ENCODE measurements at regions not wholly inside any gene's neighbourhood (a gene's known extent, or its start where the extent isn't known, plus 50 kb on each side); places are given as distances from the start of the nearest gene placed in this dataset.

DNA sequence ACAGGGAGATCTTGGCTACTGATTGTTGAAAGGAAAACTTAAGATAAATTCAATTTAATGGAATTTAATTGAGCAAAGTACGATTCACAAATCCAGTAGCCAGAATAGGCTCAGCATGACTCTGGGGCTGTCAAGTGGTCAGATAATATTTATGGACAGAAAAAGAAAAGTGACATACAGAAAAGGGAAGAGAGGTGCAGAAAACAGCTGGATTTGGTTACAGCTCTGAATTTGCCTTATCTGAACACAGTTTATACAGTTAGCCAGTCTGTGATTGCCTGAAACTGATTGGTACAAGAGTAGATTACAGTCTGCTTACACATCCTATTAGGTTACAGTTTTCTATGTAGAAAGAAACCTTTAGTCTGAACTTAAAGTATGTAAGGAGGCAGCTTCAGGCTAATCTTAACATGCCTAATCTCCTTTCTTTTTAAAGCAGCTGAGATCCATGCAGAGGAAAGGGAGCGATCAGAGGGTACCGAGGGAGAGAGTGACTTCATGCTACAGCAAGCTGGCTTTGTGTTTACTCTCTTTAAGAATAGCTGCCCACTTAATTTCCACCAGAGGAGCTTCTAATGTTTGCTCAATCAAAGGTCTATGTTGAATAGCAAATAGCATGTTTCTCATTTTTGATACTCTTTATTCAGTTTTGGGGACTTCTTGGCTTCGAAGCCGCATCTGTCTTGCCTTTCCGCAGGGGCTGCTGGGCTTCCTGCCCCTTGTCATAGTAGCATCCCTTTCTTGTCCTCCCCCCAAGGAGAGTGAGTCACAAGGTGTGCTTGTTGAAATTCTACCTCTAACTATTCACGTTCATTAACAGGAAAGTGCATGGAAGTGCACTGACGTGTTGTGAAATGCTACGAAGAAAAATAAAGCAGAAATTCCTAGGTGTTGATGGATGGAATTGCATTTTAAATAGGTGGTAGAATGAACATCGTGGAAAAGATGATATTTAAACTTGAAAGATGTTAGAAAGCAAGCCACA, 761.2 kb downstream of the TAF11L14 start:
- Histone ChIP-seq H2AFZ (replicated peaks; ENCODE audit: low read length, poor library complexity) (no peak overlapping the region), H3K36me3 (ENCODE audit: control insufficient read depth, insufficient read depth, low read length) (no peaks in the 10 kb centered on the region), H3K4me2 (ENCODE audit: low read depth, low read length) (no peak overlapping the region), H3K4me1 (ENCODE audit: control insufficient read depth, insufficient read depth, low read length) (no peaks in the 10 kb centered on the region), H3K56ac (ENCODE audit: extremely low read depth, insufficient read depth, low read length) (no peak overlapping the region), H4K91ac (ENCODE audit: insufficient read depth, low read depth, low read length) (no peak overlapping the region), H3K4ac (ENCODE audit: low read depth, low read length) (no peak overlapping the region), H2AK5ac (ENCODE audit: low read depth, low read length) (no peak overlapping the region), H2BK5ac (ENCODE audit: low read depth, low read length, poor library complexity, severe bottlenecking) (no peak overlapping the region), H2AK9ac (replicated peaks; ENCODE audit: low read depth, low read length, poor library complexity) (no peak overlapping the region), H3K23ac (ENCODE audit: low read depth, low read length) (no peak overlapping the region), H3K27me3 (ENCODE audit: control insufficient read depth, insufficient read depth, low read length) (no peaks in the 10 kb centered on the region), H3K79me1 (ENCODE audit: low read depth in 1 of 2, low read length in 2 of 2) (no peaks in the 10 kb centered on the region), H4K5ac (ENCODE audit: low read depth, low read length) (no peak overlapping the region), H2BK120ac (ENCODE audit: low read depth, low read length) (no peak overlapping the region), H3K9ac (ENCODE audit: low read depth, low read length) (no peak overlapping the region), H2BK20ac (ENCODE audit: low read depth, low read length) (no peak overlapping the region), H3K4me3 (ENCODE audit: insufficient read depth, low read depth, low read length) (no peak overlapping the region), H4K8ac (ENCODE audit: low read depth in 2 of 2, low read length in 2 of 2) (no peak overlapping the region), H3K9me1 (ENCODE audit: insufficient read depth, low read length) (no peaks in the 10 kb centered on the region), H4K20me1 (ENCODE audit: insufficient read depth, low read length) (no peaks in the 10 kb centered on the region), H2BK15ac (ENCODE audit: low read depth, low read length) (no peak overlapping the region), H3K18ac (ENCODE audit: low read depth, low read length) (no peak overlapping the region), H3K27ac (ENCODE audit: insufficient read depth, low read length) (no peak overlapping the region), H3K14ac (replicated peaks; ENCODE audit: low read depth, low read length) (no peak overlapping the region), H3K9me3 (ENCODE audit: control insufficient read depth, insufficient read depth, low read length) (peaks cover 2% of the 10 kb centered on the region; the same call in 1 of the 2 replicates)
- TF ChIP-seq CEBPB (IDR thresholded peaks at IDR 0.05; ENCODE audit: low read depth, low read length) (no peak), RAD21 (IDR thresholded peaks at IDR 0.05; ENCODE audit: low read length) (no peak), RFX5 (IDR thresholded peaks at IDR 0.05; ENCODE audit: low read depth, low read length) (no peak), POLR2A (IDR thresholded peaks at IDR 0.05; ENCODE audit: low read depth, low read length) (no peak), MXI1 (IDR thresholded peaks at IDR 0.05; ENCODE audit: borderline replicate concordance, low read depth, low read length) (no peak), BHLHE40 (IDR thresholded peaks at IDR 0.05; ENCODE audit: low read depth, low read length) (no peak), RCOR1 (IDR thresholded peaks at IDR 0.05; ENCODE audit: insufficient replicate concordance, low read length) (no peak)
- TF ChIP-seq, protein P1, sequence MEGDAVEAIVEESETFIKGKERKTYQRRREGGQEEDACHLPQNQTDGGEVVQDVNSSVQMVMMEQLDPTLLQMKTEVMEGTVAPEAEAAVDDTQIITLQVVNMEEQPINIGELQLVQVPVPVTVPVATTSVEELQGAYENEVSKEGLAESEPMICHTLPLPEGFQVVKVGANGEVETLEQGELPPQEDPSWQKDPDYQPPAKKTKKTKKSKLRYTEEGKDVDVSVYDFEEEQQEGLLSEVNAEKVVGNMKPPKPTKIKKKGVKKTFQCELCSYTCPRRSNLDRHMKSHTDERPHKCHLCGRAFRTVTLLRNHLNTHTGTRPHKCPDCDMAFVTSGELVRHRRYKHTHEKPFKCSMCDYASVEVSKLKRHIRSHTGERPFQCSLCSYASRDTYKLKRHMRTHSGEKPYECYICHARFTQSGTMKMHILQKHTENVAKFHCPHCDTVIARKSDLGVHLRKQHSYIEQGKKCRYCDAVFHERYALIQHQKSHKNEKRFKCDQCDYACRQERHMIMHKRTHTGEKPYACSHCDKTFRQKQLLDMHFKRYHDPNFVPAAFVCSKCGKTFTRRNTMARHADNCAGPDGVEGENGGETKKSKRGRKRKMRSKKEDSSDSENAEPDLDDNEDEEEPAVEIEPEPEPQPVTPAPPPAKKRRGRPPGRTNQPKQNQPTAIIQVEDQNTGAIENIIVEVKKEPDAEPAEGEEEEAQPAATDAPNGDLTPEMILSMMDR (conservative IDR thresholded peaks at IDR 0.05; ENCODE audit: low read depth, low read length) = no peak
- DNase-seq (no peak), ATAC-seq (ENCODE audit: low read depth) (no peak)
- in situ Hi-C loops (cut with MboI; ENCODE audit: low sequenced_read_pairs) (no loop called here), intact Hi-C loops (cut with micrococcal nuclease) (no loop called here), dilution Hi-C loops (cut with HindIII; ENCODE audit: low sequenced_read_pairs, unreplicated experiment) (no loop called here)
- CTCF ChIA-PET = no interaction called here
- no TSS peak for BruUV-seq (replicated peaks)
- POLR2A ChIA-PET (ENCODE audit: unreplicated experiment) = no interaction called here
- WGBS, 2 experiments (ENCODE audit: extremely low coverage in 2 of 2, insufficient read length in 1 of 2) = 0% methylated on average over 1 of the region's 10 CpGs; no CpG with 5 or more reads in 1 of the 2 experiments

All from IMR-90 (cell line).